NCI-H82 (cell line): ENCODE measurements at regions not wholly inside any gene's neighbourhood (a gene's known extent, or its start where the extent isn't known, plus 50 kb on each side); places are given as distances from the start of the nearest gene placed in this dataset.
"Not testable (repeated sequence)": the region's sequence is repeated elsewhere in the genome, so short reads cannot be mapped to it uniquely, and the experiment has no call there.

Experiments used
- DNase-seq: peaks from one replicate; lab custom pipeline; 2025; lab: John Stamatoyannopoulos, UW

- DNase-seq, result no peak
Observed at GRCh38 chr6:29227235-29227634, 56.5 kb downstream of the OR2J2 start.

GRCh38 chr6:29230666-29231065, 60.0 kb downstream of the OR2J2 start:
- no peak for DNase-seq

- DNase-seq, result no peak
Observed at GRCh38 chr6:29232725-29233124, 62.0 kb downstream of the OR2J2 start.

DNA sequence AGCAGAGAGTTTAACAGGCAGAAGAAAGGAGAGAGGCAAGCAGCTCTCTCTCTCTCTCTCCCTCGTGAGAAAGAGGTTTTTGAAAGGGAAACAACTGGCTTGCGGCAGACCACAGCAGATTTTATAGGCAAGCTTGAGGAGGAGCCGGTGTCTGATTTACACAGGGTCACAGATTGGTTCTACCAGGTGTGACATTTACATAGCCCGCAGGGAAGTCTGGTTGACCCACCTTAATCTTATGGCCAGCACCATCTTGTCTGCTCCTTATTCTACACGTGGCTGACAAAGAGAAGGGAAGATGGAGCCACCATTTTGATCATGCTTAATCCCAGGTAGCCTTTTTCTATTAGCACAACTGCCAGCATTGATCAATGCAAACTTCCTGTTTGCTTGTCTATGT, 65.4 kb downstream of the OR2J2 start:
- peak; percentile 1 for DNase-seq

DNA sequence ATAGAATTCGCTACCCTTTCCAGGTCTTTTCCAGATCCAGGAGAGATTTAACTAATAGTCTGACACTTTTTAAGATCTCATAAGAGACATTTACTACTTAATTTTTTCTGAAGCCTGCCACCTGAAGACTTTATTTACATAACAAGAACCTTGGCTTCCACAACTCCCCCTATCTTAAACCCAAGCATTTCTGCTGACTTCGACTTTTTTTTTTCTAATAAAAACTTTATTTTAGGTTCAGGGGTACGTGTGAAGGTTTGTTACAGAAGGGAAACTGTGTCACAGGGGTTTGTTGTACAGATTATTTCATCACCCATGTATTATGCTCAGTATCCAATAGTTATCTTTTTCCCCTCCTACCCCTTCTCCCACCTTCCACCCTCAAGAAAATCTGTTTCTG, 64.9 kb upstream of the OR14J1 start:
- DNase-seq, result no peak

DNA sequence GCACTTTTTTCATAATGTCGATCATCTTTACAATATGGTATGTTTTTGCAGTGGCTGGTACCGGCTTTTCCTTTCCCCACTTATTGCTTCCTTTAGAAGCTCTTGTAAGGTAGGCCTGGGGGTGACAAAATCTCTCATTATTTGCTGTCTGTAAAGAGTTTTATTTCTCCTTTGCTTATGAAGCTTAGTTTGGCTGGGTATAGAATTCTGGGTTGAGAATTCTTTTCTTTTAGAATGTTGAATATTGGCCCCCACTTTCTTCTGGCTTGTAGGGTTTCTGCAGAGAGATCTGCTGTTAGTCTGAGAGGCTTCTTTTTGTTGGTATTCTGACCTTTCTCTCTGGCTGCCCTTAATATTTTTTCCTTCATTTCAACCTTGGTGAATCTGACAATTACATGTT, 58.5 kb upstream of the OR14J1 start:
- DNase-seq, result not testable (repeated sequence)
